DOHH2 (cell line): ENCODE measurements at regions not wholly inside any gene's neighbourhood (a gene's known extent, or its start where the extent isn't known, plus 50 kb on each side); places are given as distances from the start of the nearest gene placed in this dataset.

Source experiments
- CTCF ChIP-seq: fragments of 200-600 bp; sonication (generic); IDR thresholded peaks from one replicate; pipeline ENCODE4 v1.5.1; 2014; ENCODE audit warnings: antibody characterized with exemption, mild to moderate bottlenecking, low read depth, low read length; ENCODE audit not compliant: poor library complexity, severe bottlenecking
- EZH2phosphoT487 ChIP-seq: fragments of 200-600 bp; sonication (generic); IDR thresholded peaks from 2 replicates; pipeline ENCODE4 v1.6.1; 2017; ENCODE audit warnings: borderline replicate concordance, mild to moderate bottlenecking, antibody characterized with exemption, low read length, moderate library complexity, mixed read lengths

DNA sequence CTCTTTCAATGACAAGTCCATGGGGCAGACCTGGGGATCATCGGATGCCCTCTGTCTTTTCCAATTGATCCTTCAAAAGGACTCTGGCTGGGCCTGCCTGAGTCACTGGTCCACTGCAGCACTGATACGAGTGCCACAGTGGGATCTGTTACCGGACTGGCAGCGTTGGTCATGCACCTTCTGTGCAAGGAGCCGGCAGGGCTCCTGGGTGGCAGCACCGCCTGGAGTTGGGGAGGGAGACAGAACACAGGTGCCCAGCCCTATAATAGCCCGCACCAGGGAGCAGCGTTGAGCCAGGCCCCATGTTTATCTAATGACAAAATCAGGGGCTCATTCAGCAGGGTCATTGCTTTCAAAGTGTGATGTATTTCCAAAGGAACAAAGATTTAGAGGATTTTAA is 64.2 kb upstream of the NXT1 start:
- no peak for TF ChIP-seq CTCF
- no peak for TF ChIP-seq EZH2phosphoT487
